ENCODE measurements at regions not wholly inside any gene's neighbourhood (a gene's known extent, or its start where the extent isn't known, plus 50 kb on each side); places are given as distances from the start of the nearest gene placed in this dataset.
"Not testable (repeated sequence)": the region's sequence is repeated elsewhere in the genome, so short reads cannot be mapped to it uniquely, and the experiment has no call there.

GRCh38 chrX:130498653-130499274, 97.0 kb downstream of the RBMX2 start:
- no peak for DNase-seq
- WGBS, 2 donors: 55% methylated on average over 1 of the region's 1 CpG; no CpG with 5 or more reads in 1 of the 2 donors
- H3K9me3 ChIP-seq: no peaks in the 10 kb centered on the region
- intact Hi-C loops (cut with DNase I): no loop called here
- no peak overlapping the region for H3K4me3 ChIP-seq
- H3K27me3 ChIP-seq: no peaks in the 10 kb centered on the region
- H3K36me3 ChIP-seq: no peaks in the 10 kb centered on the region
- no peak overlapping the region for H3K27ac ChIP-seq
- no peaks in the 10 kb centered on the region for H3K4me1 ChIP-seq
- TF ChIP-seq CTCF (IDR thresholded peaks at IDR 0.05): no peak
- no peak for TF ChIP-seq POLR2A (IDR thresholded peaks at IDR 0.05)

- intact Hi-C loops (cut with DNase I): no loop called here
- DNase-seq: no peak
- H3K27ac ChIP-seq: no peak overlapping the region
- no peaks in the 10 kb centered on the region for H3K36me3 ChIP-seq
- 59 to 70% methylated on average over 3 of the region's 3 CpGs for WGBS, 2 donors
- no peaks in the 10 kb centered on the region for H3K27me3 ChIP-seq
- no peaks in the 10 kb centered on the region for H3K9me3 ChIP-seq
- TF ChIP-seq CTCF (IDR thresholded peaks at IDR 0.05) (no peak), POLR2A (IDR thresholded peaks at IDR 0.05) (no peak)
- no peaks in the 10 kb centered on the region for H3K4me1 ChIP-seq
- no peak overlapping the region for H3K4me3 ChIP-seq
Measured at GRCh38 chrX:130502016-130502570, 100.3 kb downstream of the RBMX2 start.

- no peak for DNase-seq
- WGBS, 2 donors: 80 to 89% methylated on average over 2 of the region's 2 CpGs
Measured at GRCh38 chrX:130504019-130504418, 102.2 kb downstream of the RBMX2 start.

GRCh38 chrX:130507015-130507414, 105.2 kb downstream of the RBMX2 start:
- 76 to 78% methylated on average over 2 of the region's 2 CpGs for WGBS, 2 donors
- no peak overlapping the region for H3K27ac ChIP-seq
- H3K4me3 ChIP-seq: no peak overlapping the region
- no peaks in the 10 kb centered on the region for H3K27me3 ChIP-seq
- H3K9me3 ChIP-seq: no peaks in the 10 kb centered on the region
- DNase-seq: no peak
- intact Hi-C loops (cut with DNase I): no loop called here
- TF ChIP-seq POLR2A (IDR thresholded peaks at IDR 0.05): no peak
- no peak for TF ChIP-seq CTCF (IDR thresholded peaks at IDR 0.05)
- no peaks in the 10 kb centered on the region for H3K4me1 ChIP-seq
- no peaks in the 10 kb centered on the region for H3K36me3 ChIP-seq

More at GRCh38 chrX:130504019-130504418, 102.2 kb downstream of the RBMX2 start:
- no peak overlapping the region for H3K27ac ChIP-seq
- H3K27me3 ChIP-seq: no peaks in the 10 kb centered on the region
- H3K36me3 ChIP-seq: no peaks in the 10 kb centered on the region
- H3K9me3 ChIP-seq: no peaks in the 10 kb centered on the region
- no peak overlapping the region for H3K4me3 ChIP-seq
- no peak for TF ChIP-seq CTCF (IDR thresholded peaks at IDR 0.05)
- TF ChIP-seq POLR2A (IDR thresholded peaks at IDR 0.05): no peak
- intact Hi-C loops (cut with DNase I): no loop called here
- H3K4me1 ChIP-seq: no peaks in the 10 kb centered on the region

- DNase-seq; H3K4me1 ChIP-seq; intact Hi-C loops (cut with DNase I); H3K27ac ChIP-seq; H3K27me3 ChIP-seq; H3K9me3 ChIP-seq; H3K36me3 ChIP-seq; H3K4me3 ChIP-seq: not testable (repeated sequence)
- 63 to 73% methylated on average over 3 of the region's 3 CpGs for WGBS, 2 donors
Measured at GRCh38 chrX:130512534-130512933, 110.7 kb downstream of the RBMX2 start.
